ENCODE measurements at regions not wholly inside any gene's neighbourhood (a gene's known extent, or its start where the extent isn't known, plus 50 kb on each side); places are given as distances from the start of the nearest gene placed in this dataset.

GRCh38 chr15:81520480-81520879 is 146.5 kb upstream of the TMC3 start:
- intact Hi-C loops (cut with DNase I): no loop called here
- no peak for DNase-seq (ENCODE audit: low spot score)

DNA sequence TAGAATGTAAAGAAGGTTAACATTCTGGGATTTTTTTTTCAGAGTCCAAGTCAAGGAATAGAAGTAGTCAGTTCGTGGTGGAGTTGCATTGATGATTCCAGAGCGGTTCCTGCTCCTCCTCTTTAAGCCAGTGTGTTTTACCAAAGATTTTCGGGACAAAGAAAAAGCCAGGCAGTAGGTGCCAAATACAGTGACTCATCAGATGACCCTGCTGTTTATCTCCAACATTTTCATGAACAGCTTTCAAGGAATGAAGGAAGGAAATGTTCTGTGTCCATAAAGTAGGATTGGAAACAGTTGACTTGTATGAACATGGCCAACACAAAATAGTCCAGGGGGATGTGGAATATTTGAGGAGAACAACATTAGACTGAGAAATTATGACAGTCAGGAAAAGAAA is 142.4 kb upstream of the TMC3 start:
- intact Hi-C loops (cut with DNase I): loop anchor here in 1 of 2 donors (2.0 kb wide), 1 partner anchor 60 kb away; no protein-coding TSS in a partner anchor
- no peak for DNase-seq (ENCODE audit: low spot score)

DNA sequence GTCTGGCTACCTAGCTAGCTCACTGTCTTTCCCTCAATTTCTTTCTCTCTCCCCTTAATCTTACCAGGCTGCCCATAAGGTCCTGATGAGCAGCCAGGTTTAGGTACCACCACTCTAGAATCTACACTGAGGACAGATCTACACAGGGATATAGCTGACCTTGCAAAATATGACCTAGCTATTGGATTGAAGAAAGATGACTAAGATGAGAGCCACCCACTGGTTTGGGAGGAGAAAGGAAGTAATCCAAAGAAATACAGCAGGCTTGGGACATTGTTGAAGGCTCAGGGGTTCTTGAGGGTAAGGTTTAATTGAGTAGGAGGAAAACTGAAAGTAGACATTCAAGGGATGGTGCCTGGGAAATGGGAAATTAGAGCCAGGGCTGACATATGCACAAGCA is 142.0 kb upstream of the TMC3 start:
- no peak for DNase-seq (ENCODE audit: low spot score)

DNA sequence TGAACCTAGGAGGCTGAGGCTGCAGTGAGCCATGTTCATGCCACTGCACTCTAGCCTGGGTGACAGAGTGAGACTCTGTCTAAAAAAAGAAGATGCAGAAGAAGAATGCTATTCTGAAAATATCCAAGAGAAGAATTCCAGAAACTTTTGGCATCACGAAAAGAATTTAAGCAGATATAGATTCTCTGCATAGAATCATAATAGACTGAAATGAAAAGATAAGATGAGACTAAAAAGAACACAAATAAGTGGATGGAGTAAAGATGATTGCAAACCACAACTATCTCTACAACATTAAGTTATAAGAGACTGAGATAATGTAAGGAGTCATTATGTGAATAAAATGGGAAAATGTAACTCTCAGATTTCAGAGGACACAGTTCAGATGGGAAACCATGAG is 140.7 kb upstream of the TMC3 start:
- no peak for DNase-seq (ENCODE audit: low spot score)
- intact Hi-C loops (cut with DNase I): no loop called here

More for the DNA sequence above, 142.0 kb upstream of the TMC3 start:
- intact Hi-C loops (cut with DNase I): loop anchor here in 1 of 2 donors (2.0 kb wide), 1 partner anchor 59 kb away; no protein-coding TSS in a partner anchor

DNA sequence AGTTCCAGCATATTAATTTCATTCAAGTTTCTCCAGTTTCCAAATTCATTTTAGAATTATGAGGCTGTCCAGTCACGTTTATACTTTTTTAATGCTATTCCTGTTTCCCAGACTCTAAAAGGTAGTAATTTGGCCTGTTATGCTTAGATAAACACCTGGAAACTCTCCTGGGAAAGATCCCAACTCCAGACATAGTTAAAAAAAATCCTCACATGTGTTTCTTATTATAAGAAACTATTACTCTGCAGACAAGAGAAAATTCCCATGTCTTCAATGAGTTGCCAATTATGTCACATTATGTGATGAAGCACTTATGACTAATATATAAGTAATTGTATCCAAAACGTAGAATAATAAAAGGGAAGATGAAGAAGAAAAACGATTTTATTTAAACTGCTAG is 137.1 kb upstream of the TMC3 start:
- no peak for DNase-seq (ENCODE audit: low spot score)
- intact Hi-C loops (cut with DNase I): no loop called here

DNA sequence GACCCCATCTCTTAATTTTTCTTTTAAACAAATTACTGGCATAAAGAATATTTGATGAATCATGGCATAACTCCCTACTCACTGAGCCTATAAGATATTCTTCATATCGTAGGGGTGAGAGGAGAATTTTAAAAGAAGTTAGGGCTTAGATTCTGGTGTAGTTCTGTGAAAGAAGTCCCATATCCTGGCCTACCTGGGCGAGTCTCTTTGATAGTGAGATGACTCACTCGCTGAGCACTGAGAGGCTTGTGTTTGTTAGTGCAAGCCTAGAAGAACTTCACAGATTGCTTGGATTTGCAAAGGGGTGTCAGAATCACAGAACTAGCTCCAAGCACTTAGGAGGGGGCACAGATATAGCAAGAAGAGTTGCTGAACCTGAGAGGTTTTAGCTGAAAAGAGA is 133.8 kb upstream of the TMC3 start:
- intact Hi-C loops (cut with DNase I): no loop called here
- no peak for DNase-seq (ENCODE audit: low spot score)

DNA sequence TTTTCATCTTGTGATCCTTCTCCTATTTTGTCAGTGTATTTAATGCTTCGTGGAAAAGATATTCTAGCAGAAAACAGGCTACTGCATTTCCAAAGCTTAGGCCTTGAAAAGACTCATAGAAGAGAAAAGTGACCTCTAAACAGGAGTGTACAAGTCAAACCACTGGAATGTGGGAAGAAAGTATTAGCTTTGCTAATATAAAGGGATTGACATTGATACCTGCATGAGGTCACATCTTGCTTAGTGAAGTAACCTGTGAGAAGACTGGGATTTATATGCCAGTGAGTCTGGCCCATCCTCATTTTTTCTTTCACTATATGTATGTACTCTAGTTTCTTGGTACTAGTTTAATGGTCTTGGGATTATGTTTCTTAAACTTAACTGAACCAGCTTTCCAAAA is 132.9 kb upstream of the TMC3 start:
- intact Hi-C loops (cut with DNase I): no loop called here
- no peak for DNase-seq (ENCODE audit: low spot score)

DNA sequence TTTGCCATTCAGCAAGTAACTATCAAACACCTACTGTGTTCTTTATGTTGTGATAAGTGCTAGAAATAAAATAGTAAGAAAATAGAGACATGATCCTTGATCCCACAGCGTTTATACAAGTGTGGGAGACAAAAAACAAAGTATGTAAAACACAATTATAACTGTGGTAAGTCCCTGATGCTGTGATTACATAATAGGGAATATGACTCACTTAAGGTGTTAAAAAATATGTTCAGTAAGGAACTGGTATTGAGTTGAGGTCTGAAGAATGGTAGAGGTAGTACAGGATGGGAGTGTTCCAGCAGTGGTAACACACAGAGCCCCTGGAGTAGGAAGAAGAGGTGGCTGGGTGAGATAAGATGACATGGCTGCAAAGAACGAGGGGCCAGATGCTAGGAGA is 132.1 kb upstream of the TMC3 start:
- DNase-seq (ENCODE audit: low spot score): no peak

DNA sequence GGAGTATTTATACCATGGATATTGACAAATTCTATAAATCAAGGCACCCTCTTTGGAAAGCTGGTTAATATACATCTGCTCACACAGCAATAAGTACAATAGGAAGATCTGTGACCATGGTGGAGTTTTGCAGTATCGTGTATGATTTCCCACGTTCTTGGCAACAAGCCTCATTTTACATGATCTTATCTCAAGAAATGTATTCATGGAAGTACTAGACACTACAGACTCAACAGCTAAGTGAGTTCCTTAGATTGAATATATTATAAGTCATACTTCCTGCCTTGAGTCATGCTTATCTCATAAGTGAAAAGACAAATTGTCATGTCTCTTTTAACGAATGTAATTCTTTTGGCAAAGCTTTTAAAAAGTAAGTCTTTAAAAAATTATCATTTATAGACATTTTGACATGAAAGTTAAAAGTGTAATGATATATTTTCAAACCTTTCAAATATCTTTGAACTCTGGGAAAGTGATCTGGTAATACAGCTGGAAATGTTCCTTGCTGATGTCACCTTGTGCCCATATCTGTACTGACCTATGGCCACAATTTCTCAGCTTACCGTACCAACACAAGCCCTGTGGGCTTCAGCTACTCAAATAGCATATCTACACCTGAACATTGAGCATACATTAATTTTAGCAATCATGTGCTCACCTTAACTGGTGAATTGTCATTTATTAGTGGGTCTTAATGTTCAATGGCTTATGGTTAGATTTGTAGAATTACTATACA is 130.3 kb upstream of the TMC3 start:
- no peak for DNase-seq (ENCODE audit: low spot score)
- intact Hi-C loops (cut with DNase I): no loop called here

More for the DNA sequence above, 132.1 kb upstream of the TMC3 start:
- intact Hi-C loops (cut with DNase I): no loop called here

GRCh38 chr15:81502439-81502838 is 128.4 kb upstream of the TMC3 start:
- intact Hi-C loops (cut with DNase I): no loop called here
- DNase-seq (ENCODE audit: low spot score): no peak

- DNase-seq (ENCODE audit: low spot score): no peak
- intact Hi-C loops (cut with DNase I): no loop called here
Observed at GRCh38 chr15:81500081-81500480, 126.1 kb upstream of the TMC3 start.

- intact Hi-C loops (cut with DNase I): no loop called here
- no peak for DNase-seq (ENCODE audit: low spot score)
Observed at GRCh38 chr15:81498294-81498693, 124.3 kb upstream of the TMC3 start.

DNA sequence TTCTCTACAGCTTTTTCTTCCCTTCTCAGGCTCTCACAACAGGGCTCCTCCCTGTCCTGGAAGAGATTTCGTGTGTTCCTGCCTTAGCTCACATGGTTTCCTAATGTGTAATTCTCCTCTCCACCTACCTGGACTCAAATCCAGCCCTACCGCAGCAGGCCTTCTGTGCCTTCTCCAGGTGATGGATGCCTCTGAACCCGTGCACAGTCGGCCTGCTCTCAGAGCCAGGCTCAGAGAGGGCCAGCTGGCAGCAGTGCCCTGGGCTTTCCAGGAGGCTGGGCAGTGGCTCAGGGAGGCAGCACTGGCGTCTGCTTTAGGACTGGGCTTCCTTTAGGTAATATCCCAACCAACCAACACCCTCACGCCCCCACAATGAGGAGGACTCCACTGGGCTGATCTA is 123.2 kb upstream of the TMC3 start:
- DNase-seq (ENCODE audit: low spot score): no peak
- intact Hi-C loops (cut with DNase I): no loop called here

GRCh38 chr15:81495780-81496467 is 121.9 kb upstream of the TMC3 start:
- intact Hi-C loops (cut with DNase I): no loop called here
- no peak for DNase-seq (ENCODE audit: low spot score)

DNA sequence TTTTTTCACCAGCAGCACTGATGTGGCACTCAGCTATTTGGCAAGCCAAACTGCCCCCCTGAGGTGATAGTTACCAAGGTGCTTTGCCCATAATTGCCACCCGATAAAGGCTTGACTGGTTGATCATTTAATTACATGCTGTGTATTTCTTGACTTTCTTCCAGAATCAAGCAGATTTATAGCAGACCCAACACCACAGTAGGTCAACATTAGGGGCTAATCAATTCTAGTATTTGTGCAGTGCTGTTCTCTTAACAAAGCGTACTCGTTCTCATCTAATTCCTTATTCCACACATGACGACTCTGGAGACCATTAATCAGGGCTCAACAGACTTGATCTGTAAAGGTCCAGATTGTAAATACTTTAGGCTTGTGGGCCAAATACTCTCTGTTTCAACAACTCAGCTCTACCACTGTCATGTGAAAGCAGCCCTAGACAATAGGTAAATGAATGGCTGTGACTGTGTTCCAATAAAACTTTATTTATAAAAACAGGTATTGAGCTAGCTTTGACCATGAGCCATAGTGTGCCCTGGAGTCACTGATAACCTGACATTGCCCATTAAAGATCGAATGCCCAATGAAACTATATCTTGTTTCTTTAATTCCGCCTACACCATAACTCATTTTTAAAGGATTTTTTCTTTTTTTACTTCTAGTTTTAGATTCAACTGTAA is 119.1 kb upstream of the TMC3 start:
- intact Hi-C loops (cut with DNase I): no loop called here
- DNase-seq (ENCODE audit: low spot score): no peak

DNA sequence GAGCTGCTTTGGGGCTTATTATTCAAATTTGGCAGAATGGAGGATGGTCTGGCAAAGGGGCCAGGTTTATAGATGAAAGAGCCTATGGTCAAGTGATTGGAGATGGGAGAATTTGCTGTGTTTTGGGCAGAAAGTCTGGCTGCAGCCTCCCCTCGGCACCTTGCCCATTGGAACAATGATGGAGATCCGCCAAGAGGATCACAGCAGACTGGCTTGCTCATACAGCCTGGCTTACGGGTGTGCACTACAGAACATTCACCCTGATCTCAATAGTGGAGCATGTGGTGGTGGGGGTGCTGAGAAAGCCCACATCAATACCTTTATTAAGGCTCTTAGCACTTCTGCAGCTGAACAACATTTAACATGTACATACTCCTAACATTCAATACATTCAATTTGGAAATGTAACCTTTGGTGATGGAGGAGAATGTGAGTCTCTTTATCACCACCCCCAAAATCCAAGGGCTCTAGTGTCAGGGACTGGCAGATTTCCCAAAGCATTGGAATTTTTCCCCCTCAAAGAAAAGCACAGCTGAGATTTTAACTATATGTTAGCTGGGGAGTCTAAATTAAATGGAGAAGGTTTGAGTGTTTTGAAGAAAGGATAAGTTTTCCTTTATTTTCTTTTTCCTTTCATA is 118.4 kb upstream of the TMC3 start:
- intact Hi-C loops (cut with DNase I): no loop called here
- no peak for DNase-seq (ENCODE audit: low spot score)

- no peak for DNase-seq (ENCODE audit: low spot score)
- intact Hi-C loops (cut with DNase I): no loop called here
Observed at GRCh38 chr15:81491414-81492096, 117.5 kb upstream of the TMC3 start.

- intact Hi-C loops (cut with DNase I): loop anchor here in 1 of 2 donors (10.0 kb wide), 1 partner anchor 649 kb away; no protein-coding TSS in a partner anchor
- no peak for DNase-seq (ENCODE audit: low spot score)
Observed at GRCh38 chr15:81485806-81486205, 111.8 kb upstream of the TMC3 start.

Data from posterior vena cava (tissue), 2 donors.